Endothelial cell of umbilical vein (primary cell): ENCODE measurements at regions not wholly inside any gene's neighbourhood (a gene's known extent, or its start where the extent isn't known, plus 50 kb on each side); places are given as distances from the start of the nearest gene placed in this dataset.

Experiments
- BruUV-seq: library from RNA; stranded (reverse); fragments of 400-500 nt; replicated peaks from 2 replicates; lab custom pipeline; 2021; lab: Mats Ljungman, UMichigan
- CTCF ChIA-PET: fragments of 300-600, 350-600 bp; sonication (Branson Sonifier 250); formaldehyde crosslinking; loops from one replicate; lab custom pipeline; 2021; ENCODE audit warnings: antibody characterized with exemption, inconsistent platforms; lab: Charles Lee
- POLR2A ChIA-PET: fragments of 300-600, 350-600 bp; sonication (Branson Sonifier 250); formaldehyde crosslinking; loops from one replicate; lab custom pipeline; 2021; ENCODE audit warnings: antibody characterized with exemption, inconsistent platforms; lab: Charles Lee
- DNase-seq: peaks from one replicate; pipeline ENCODE4 v3.0.0-alpha.2; 2011; ENCODE audit warnings: low read depth, low spot score
- FAIRE-seq: peaks from 2 replicates; lab custom pipeline; 2011; peaks lifted over from hg19 to GRCh38; lab: Jason Lieb, UNC
- H2AFZ ChIP-seq: 2 replicates; pipeline ENCODE4 v1.6.0; 2012; ENCODE audit warnings: low read depth, low read length, control low read depth, inconsistent platforms
- H3K27ac ChIP-seq: 2 replicates; pipeline ENCODE4 v1.5.1; 2011; ENCODE audit warnings: low read depth, mild to moderate bottlenecking, control low read depth, low read length, moderate library complexity; ENCODE audit not compliant: insufficient read depth
- H3K27me3 ChIP-seq, 2 experiments: 2 replicates each; pipeline versions ENCODE4 v1.6.0 to v1.6.1; 2011; ENCODE audit warnings: low read length in 2 of 2, mixed read lengths in 1 of 2; ENCODE audit not compliant: control insufficient read depth in 2 of 2, insufficient read depth in 2 of 2
- H3K36me3 ChIP-seq, 2 experiments: 2 replicates in 1 of 2; 3 replicates in 1 of 2; pipeline ENCODE4 v1.5.1; 2011; ENCODE audit warnings: low read length in 2 of 2, mild to moderate bottlenecking in 1 of 2, moderate library complexity in 1 of 2; ENCODE audit not compliant: control insufficient read depth in 2 of 2, insufficient read depth in 2 of 2; ENCODE audit errors: extremely low read depth in 1 of 2
- H3K4me1 ChIP-seq: 3 replicates; pipeline ENCODE4 v1.5.1; 2011; ENCODE audit warnings: mild to moderate bottlenecking, low read length; ENCODE audit not compliant: control insufficient read depth, insufficient read depth; ENCODE audit errors: extremely low read depth
- H3K4me2 ChIP-seq: 2 replicates; pipeline ENCODE4 v1.6.1; 2011; ENCODE audit warnings: low read length, control low read depth, mixed read lengths; ENCODE audit not compliant: insufficient read depth
- H3K4me3 ChIP-seq, 3 experiments: fragments of 200-600 bp in 1 of 3; sonication (generic), shearing (Covaris generic) in 1 of 3; replicated peaks in 1 of 3; 2 replicates each; pipeline ENCODE4 v1.5.1; 2011 to 2016; ENCODE audit warnings: control low read depth in 3 of 3, low read length in 3 of 3, mild to moderate bottlenecking in 2 of 3, inconsistent platforms in 1 of 3, low read depth in 1 of 3, moderate library complexity in 1 of 3; ENCODE audit not compliant: insufficient read depth in 1 of 3
- H3K79me2 ChIP-seq: 2 replicates; pipeline ENCODE4 v1.6.0; 2012; ENCODE audit warnings: low read length, inconsistent platforms; ENCODE audit not compliant: control insufficient read depth, insufficient read depth
- H3K9ac ChIP-seq: replicated peaks from 2 replicates; pipeline ENCODE3; 2011; ENCODE audit warnings: low read length, control low read depth; ENCODE audit not compliant: insufficient read depth; ENCODE audit errors: extremely low read depth
- H3K9me1 ChIP-seq: replicated peaks from 3 replicates; pipeline ENCODE4 v1.6.0; 2011; ENCODE audit warnings: mild to moderate bottlenecking, low read length; ENCODE audit not compliant: control insufficient read depth, insufficient read depth; ENCODE audit errors: extremely low read depth
- H3K9me3 ChIP-seq: replicated peaks from 2 replicates; pipeline ENCODE4 v1.5.1; 2012; ENCODE audit warnings: low read length, inconsistent platforms; ENCODE audit not compliant: control insufficient read depth, insufficient read depth
- H4K20me1 ChIP-seq: replicated peaks from 2 replicates; pipeline ENCODE3; 2011; ENCODE audit warnings: mild to moderate bottlenecking, low read length; ENCODE audit not compliant: control insufficient read depth, insufficient read depth; ENCODE audit errors: extremely low read depth
- CTCF ChIP-seq, 2 donors: IDR thresholded peaks; 1 replicate in 1 of 2; 2 replicates in 1 of 2; pipeline ENCODE4 v1.5.1; 2011; ENCODE audit warnings: low read length in 2 of 2, mild to moderate bottlenecking in 2 of 2, moderate library complexity in 2 of 2, control low read depth in 1 of 2, inconsistent platforms in 1 of 2, low read depth in 1 of 2; ENCODE audit not compliant: insufficient read depth in 1 of 2; ENCODE audit errors: extremely low read depth in 1 of 2
- EZH2 ChIP-seq: IDR thresholded peaks from 2 replicates; pipeline ENCODE4 v1.6.1; 2012; ENCODE audit warnings: borderline replicate concordance, low read depth, mild to moderate bottlenecking, moderate library complexity, low read length, inconsistent platforms; ENCODE audit not compliant: severe bottlenecking
- FOS ChIP-seq: IDR thresholded peaks from 2 replicates; pipeline ENCODE4 v1.6.1; 2011; ENCODE audit warnings: mild to moderate bottlenecking, low read length, moderate library complexity, borderline replicate concordance; ENCODE audit not compliant: insufficient read depth
- GATA2 ChIP-seq: IDR thresholded peaks from 2 replicates; pipeline ENCODE4 v1.7.0; 2011; ENCODE audit warnings: low read depth, mild to moderate bottlenecking, moderate library complexity, mixed read lengths, low read length; ENCODE audit not compliant: insufficient read length, insufficient read depth
- MAX ChIP-seq: IDR thresholded peaks from 2 replicates; pipeline ENCODE4 v1.6.1; 2011; ENCODE audit not compliant: insufficient read depth, insufficient read length
- MYC ChIP-seq: IDR thresholded peaks from one replicate; pipeline ENCODE4 v1.6.1; 2011; ENCODE audit warnings: mild to moderate bottlenecking, low read depth, low read length
- dilution Hi-C: fragments of 300-500 bp; cut with MboI; formaldehyde crosslinking; loops from one replicate; pipeline ENCODE4 v1.15.0; 2019; ENCODE audit warnings: low sequenced_read_pairs; ENCODE audit not compliant: extremely low pct_ligation_motif_present
- intact Hi-C: fragments of 100-400 bp; cut with micrococcal nuclease; formaldehyde crosslinking; loops from one replicate; pipeline ENCODE4 v1.10.0; 2022

GRCh38 chr1:208393416-208393815 lies 149.2 kb upstream of the PLXNA2 start:
- Histone ChIP-seq H3K4me3 (no peak overlapping the region), H3K9ac (no peak overlapping the region), H3K27ac (no peak overlapping the region), H3K4me1 (no peaks in the 10 kb centered on the region), H3K36me3 (no peaks in the 10 kb centered on the region), H2AFZ (no peak overlapping the region), H3K9me1 (no peaks in the 10 kb centered on the region), H4K20me1 (no peaks in the 10 kb centered on the region), H3K27me3 (no peaks in the 10 kb centered on the region), H3K9me3 (no peaks in the 10 kb centered on the region), H3K4me2 (no peak overlapping the region), H3K79me2 (no peaks in the 10 kb centered on the region)
- BruUV-seq = no TSS peak
- CTCF ChIA-PET = no interaction called here
- POLR2A ChIA-PET = no interaction called here
- no peak for FAIRE-seq
- intact Hi-C loops (no loop called here), dilution Hi-C loops (no loop called here)
- no peak for TF ChIP-seq FOS
- no peak for TF ChIP-seq MAX
- TF ChIP-seq CTCF (IDR thresholded peaks at IDR 0.05; ENCODE audit: extremely low read depth in 1 of 2, insufficient read depth in 1 of 2, low read depth in 1 of 2, low read length in 2 of 2) = no peak
- no peak for TF ChIP-seq EZH2
- no peak for TF ChIP-seq GATA2
- TF ChIP-seq MYC = no peak
- no peak for DNase-seq
